Endodermal cell (in vitro differentiated cells): ENCODE measurements at regions not wholly inside any gene's neighbourhood (a gene's known extent, or its start where the extent isn't known, plus 50 kb on each side); places are given as distances from the start of the nearest gene placed in this dataset.
"Not testable (repeated sequence)": the region's sequence is repeated elsewhere in the genome, so short reads cannot be mapped to it uniquely, and the experiment has no call there.

Source experiments
- DNase-seq: peaks from one replicate; pipeline ENCODE4 v3.0.0-alpha.2; 2017
- H3K27ac ChIP-seq: 2 replicates; pipeline ENCODE4 v1.5.1; 2013; ENCODE audit warnings: mild to moderate bottlenecking, low read depth, low read length, moderate library complexity
- H3K27me3 ChIP-seq: 2 replicates; pipeline ENCODE4 v1.6.1; 2013; ENCODE audit warnings: mild to moderate bottlenecking, low read length, moderate library complexity; ENCODE audit not compliant: insufficient read depth, control insufficient read depth, poor library complexity, severe bottlenecking
- H3K36me3 ChIP-seq: 2 replicates; pipeline ENCODE4 v1.7.0; 2013; ENCODE audit warnings: mild to moderate bottlenecking, low read length, moderate library complexity; ENCODE audit not compliant: control insufficient read depth, insufficient read depth
- H3K4me1 ChIP-seq: one replicate; pipeline ENCODE4 v1.7.0; 2013; ENCODE audit warnings: low read length; ENCODE audit not compliant: control insufficient read depth, insufficient read depth
- H3K4me3 ChIP-seq: 2 replicates; pipeline ENCODE4 v1.5.1; 2013; ENCODE audit warnings: mild to moderate bottlenecking, low read length, moderate library complexity
- H3K9ac ChIP-seq: 2 replicates; pipeline ENCODE4 v1.6.1; 2013; ENCODE audit warnings: mild to moderate bottlenecking, low read length, moderate library complexity; ENCODE audit not compliant: poor library complexity, severe bottlenecking; ENCODE audit errors: extremely low read depth
- H3K9me3 ChIP-seq: 2 replicates; pipeline ENCODE4 v1.6.1; 2013; ENCODE audit warnings: mild to moderate bottlenecking, low read length, moderate library complexity; ENCODE audit not compliant: control insufficient read depth
- H3K27ac Mint-ChIP-seq: 2 replicates; pipeline ENCODE4 v1.8.0; 2020; ENCODE audit warnings: mixed read lengths
- H3K27me3 Mint-ChIP-seq: 2 replicates; pipeline ENCODE4 v1.8.0; 2021; ENCODE audit warnings: mild to moderate bottlenecking, mixed read lengths; ENCODE audit not compliant: insufficient read depth
- H3K36me3 Mint-ChIP-seq: 2 replicates; pipeline ENCODE4 v1.8.0; 2020; ENCODE audit warnings: low read depth, mixed read lengths
- H3K4me1 Mint-ChIP-seq: 2 replicates; pipeline ENCODE4 v1.8.0; 2020; ENCODE audit warnings: mixed read lengths
- H3K4me3 Mint-ChIP-seq: 2 replicates; pipeline ENCODE4 v1.8.0; 2020; ENCODE audit warnings: mild to moderate bottlenecking, moderate library complexity, mixed read lengths
- H3K9me3 Mint-ChIP-seq: 2 replicates; pipeline ENCODE4 v1.8.0; 2020; ENCODE audit warnings: mild to moderate bottlenecking, mixed read lengths
- WGBS, 2 experiments: methylation state at CpG; one replicate each; pipeline versions ENCODE4 v1.1.5 to v1.1.7; 2013; ENCODE audit warnings: missing lambda C conversion rate in 2 of 2, mixed read lengths in 1 of 2; ENCODE audit not compliant: insufficient coverage in 1 of 2, insufficient read length in 1 of 2; 5-methylcytosine and 5-hydroxymethylcytosine counted together
- TF ChIP-seq, protein P1 (sequence below): fragments of 200-600 bp; sonication (generic); conservative IDR thresholded peaks from 2 replicates; pipeline ENCODE4 v1.5.0; 2021; ENCODE audit warnings: antibody characterized with exemption, mild to moderate bottlenecking

GRCh38 chr7:46089281-46089680 lies 168.2 kb upstream of the IGFBP3 start:
- no peaks in the 10 kb centered on the region for H3K36me3 Mint-ChIP-seq
- no peaks in the 10 kb centered on the region for H3K4me1 Mint-ChIP-seq
- Histone ChIP-seq H3K9me3 (no peaks in the 10 kb centered on the region), H3K36me3 (no peaks in the 10 kb centered on the region), H3K9ac (no peak overlapping the region), H3K4me1 (no peaks in the 10 kb centered on the region), H3K4me3 (no peak overlapping the region), H3K27ac (no peak overlapping the region), H3K27me3 (no peaks in the 10 kb centered on the region)
- no peaks in the 10 kb centered on the region for H3K27me3 Mint-ChIP-seq
- WGBS, 2 experiments = 100% methylated on average over 1 of the region's 1 CpG; no CpG with 5 or more reads in 1 of the 2 experiments
- no peak overlapping the region for H3K27ac Mint-ChIP-seq
- no peaks in the 10 kb centered on the region for H3K9me3 Mint-ChIP-seq
- H3K4me3 Mint-ChIP-seq = no peak overlapping the region
- TF ChIP-seq, protein P1, sequence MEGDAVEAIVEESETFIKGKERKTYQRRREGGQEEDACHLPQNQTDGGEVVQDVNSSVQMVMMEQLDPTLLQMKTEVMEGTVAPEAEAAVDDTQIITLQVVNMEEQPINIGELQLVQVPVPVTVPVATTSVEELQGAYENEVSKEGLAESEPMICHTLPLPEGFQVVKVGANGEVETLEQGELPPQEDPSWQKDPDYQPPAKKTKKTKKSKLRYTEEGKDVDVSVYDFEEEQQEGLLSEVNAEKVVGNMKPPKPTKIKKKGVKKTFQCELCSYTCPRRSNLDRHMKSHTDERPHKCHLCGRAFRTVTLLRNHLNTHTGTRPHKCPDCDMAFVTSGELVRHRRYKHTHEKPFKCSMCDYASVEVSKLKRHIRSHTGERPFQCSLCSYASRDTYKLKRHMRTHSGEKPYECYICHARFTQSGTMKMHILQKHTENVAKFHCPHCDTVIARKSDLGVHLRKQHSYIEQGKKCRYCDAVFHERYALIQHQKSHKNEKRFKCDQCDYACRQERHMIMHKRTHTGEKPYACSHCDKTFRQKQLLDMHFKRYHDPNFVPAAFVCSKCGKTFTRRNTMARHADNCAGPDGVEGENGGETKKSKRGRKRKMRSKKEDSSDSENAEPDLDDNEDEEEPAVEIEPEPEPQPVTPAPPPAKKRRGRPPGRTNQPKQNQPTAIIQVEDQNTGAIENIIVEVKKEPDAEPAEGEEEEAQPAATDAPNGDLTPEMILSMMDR = no peak
- no peak for DNase-seq

- not testable (repeated sequence) for H3K9me3 Mint-ChIP-seq, H3K4me1 Mint-ChIP-seq, H3K4me3 Mint-ChIP-seq, H3K27me3 ChIP-seq, H3K27me3 Mint-ChIP-seq, H3K36me3 ChIP-seq, H3K4me3 ChIP-seq, H3K27ac Mint-ChIP-seq, H3K4me1 ChIP-seq, H3K9ac ChIP-seq, H3K9me3 ChIP-seq, H3K36me3 Mint-ChIP-seq
- WGBS, 2 experiments = 93 to 100% methylated on average over 2 of the region's 2 CpGs
- DNase-seq = peak; percentile 44
- peak overlapping the region; percentile 16 for H3K27ac ChIP-seq
These were observed 167.4 kb upstream of the IGFBP3 start for GRCh38 chr7:46088486-46088885.

DNA sequence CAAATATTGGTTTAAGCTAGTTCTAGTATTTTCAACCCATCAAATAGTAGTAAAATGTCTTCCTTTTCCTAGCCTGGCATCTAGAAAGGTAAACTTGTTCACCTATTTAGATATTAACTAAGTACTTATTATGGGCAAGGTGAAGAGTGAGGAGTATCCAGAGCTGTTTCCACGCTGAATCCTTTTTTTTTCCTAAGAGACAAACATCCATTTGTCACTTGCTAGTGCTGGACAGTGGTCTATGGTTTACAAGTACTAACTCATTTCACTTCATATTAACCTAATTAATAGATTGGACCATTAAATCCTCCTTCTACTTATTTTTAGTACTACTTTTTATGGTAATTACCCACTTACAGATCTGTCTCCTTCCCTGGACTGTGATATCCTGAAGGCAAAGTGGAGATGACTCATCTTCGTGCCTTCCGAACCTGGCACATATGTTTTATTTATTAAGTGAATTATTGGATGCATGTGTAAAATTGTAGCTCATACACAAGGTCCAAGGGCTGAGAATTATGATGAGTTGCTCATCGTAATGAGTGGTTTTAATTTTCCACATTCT lies 159.6 kb upstream of the IGFBP3 start:
- Histone ChIP-seq H3K4me3 (no peak overlapping the region), H3K9me3 (no peaks in the 10 kb centered on the region), H3K9ac (no peak overlapping the region), H3K4me1 (no peaks in the 10 kb centered on the region), H3K27ac (no peak overlapping the region), H3K27me3 (no peaks in the 10 kb centered on the region), H3K36me3 (no peaks in the 10 kb centered on the region)
- no peaks in the 10 kb centered on the region for H3K27me3 Mint-ChIP-seq
- TF ChIP-seq, protein P1 = no peak
- H3K4me3 Mint-ChIP-seq = no peak overlapping the region
- WGBS, 2 experiments = 88% methylated on average over 3 of the region's 4 CpGs; no CpG with 5 or more reads in 1 of the 2 experiments
- no peak for DNase-seq
- no peaks in the 10 kb centered on the region for H3K9me3 Mint-ChIP-seq
- no peaks in the 10 kb centered on the region for H3K4me1 Mint-ChIP-seq
- no peaks in the 10 kb centered on the region for H3K36me3 Mint-ChIP-seq
- no peak overlapping the region for H3K27ac Mint-ChIP-seq

- H3K36me3 Mint-ChIP-seq = no peaks in the 10 kb centered on the region
- H3K4me3 ChIP-seq = no peak overlapping the region
- H3K27me3 ChIP-seq = no peaks in the 10 kb centered on the region
- H3K36me3 ChIP-seq = no peaks in the 10 kb centered on the region
- DNase-seq = no peak
- H3K4me1 ChIP-seq = no peaks in the 10 kb centered on the region
- 75 to 91% methylated on average over 1 to 2 of the region's 2 CpGs for WGBS, 2 experiments
- H3K27ac ChIP-seq = no peak overlapping the region
- no peak overlapping the region for H3K9ac ChIP-seq
- no peak overlapping the region for H3K27ac Mint-ChIP-seq
- H3K27me3 Mint-ChIP-seq = no peaks in the 10 kb centered on the region
- no peaks in the 10 kb centered on the region for H3K9me3 Mint-ChIP-seq
- TF ChIP-seq, protein P1 = no peak
- H3K4me1 Mint-ChIP-seq = no peaks in the 10 kb centered on the region
- no peak overlapping the region for H3K4me3 Mint-ChIP-seq
- H3K9me3 ChIP-seq = no peaks in the 10 kb centered on the region
These were observed 158.3 kb upstream of the IGFBP3 start for GRCh38 chr7:46079421-46079820.
